HCT116 (cell line): ENCODE measurements at regions not wholly inside any gene's neighbourhood (a gene's known extent, or its start where the extent isn't known, plus 50 kb on each side); places are given as distances from the start of the nearest gene placed in this dataset.
A peak's percentile ranks its signal among the peaks of the same experiment; 100 is the strongest.

ENCODE experiments used
- ATAC-seq: fragments of 200-7000 bp; cut with Tn5 transposase; 2 replicates; pipeline ENCODE4 v1.9.1; 2020; ENCODE audit warnings: mild to moderate bottlenecking, moderate library complexity
- BruUV-seq: library from RNA; stranded (reverse); fragments of 400-500 nt; replicated peaks from 2 replicates; lab custom pipeline; 2021; lab: Mats Ljungman, UMichigan
- CTCF ChIA-PET: fragments of 300-600 bp; sonication (Branson Sonifier 250); formaldehyde crosslinking; loops from one replicate; lab custom pipeline; 2021; ENCODE audit warnings: antibody characterized with exemption; lab: Charles Lee
- POLR2A ChIA-PET: fragments of 300-600, 350-600 bp; sonication (Branson Sonifier 250); formaldehyde crosslinking; loops from one replicate; lab custom pipeline; 2021; ENCODE audit warnings: antibody characterized with exemption; lab: Charles Lee
- RAD21 ChIA-PET, 2 experiments: fragments of 300-600 bp; sonication (Branson Sonifier 250); formaldehyde crosslinking; loops; one replicate each; lab custom pipeline; 2023; ENCODE audit warnings: low total read pairs in 2 of 2; ENCODE audit not compliant: uncharacterized antibody in 2 of 2, unreplicated experiment in 2 of 2, low non-redundant PET in 1 of 2; lab: Charles Lee
- DNase-seq: peaks from one replicate; pipeline ENCODE4 v3.0.0-alpha.2; 2010; ENCODE audit warnings: low read depth, low spot score
- H2AFZ ChIP-seq: fragments of 200-600 bp; shearing (Covaris generic), sonication (generic); 2 replicates; pipeline ENCODE4 v1.6.1; 2017; ENCODE audit warnings: low read depth, mixed run types, mixed read lengths, antibody characterized with exemption, low read length; ENCODE audit not compliant: poor library complexity, severe bottlenecking
- H3K27ac ChIP-seq: 2 replicates; pipeline ENCODE4 v1.5.1; 2012; ENCODE audit warnings: low read depth, low read length
- H3K27me3 ChIP-seq: fragments of 200-600 bp; sonication (generic); 2 replicates; pipeline ENCODE4 v1.6.1; 2016; ENCODE audit warnings: mixed run types, low read length, mixed read lengths; ENCODE audit not compliant: insufficient read depth
- H3K36me3 ChIP-seq, 2 experiments: fragments of 200-500 bp in 1 of 2; fragments of 200-600 bp in 1 of 2; sonication (Bioruptor generic) in 1 of 2; sonication (generic) in 1 of 2; 2 replicates each; pipeline versions ENCODE4 v1.5.1 to v1.6.1; 2014 to 2016; ENCODE audit warnings: low read length in 2 of 2, inconsistent platforms in 1 of 2, mixed read lengths in 1 of 2, mixed run types in 1 of 2; ENCODE audit not compliant: insufficient read depth in 2 of 2, control insufficient read depth in 1 of 2
- H3K4me1 ChIP-seq, 2 experiments: fragments of 200-600 bp in 1 of 2; sonication (generic) in 1 of 2; 2 replicates each; pipeline versions ENCODE4 v1.5.1 to v1.6.1; 2012 to 2017; ENCODE audit warnings: low read length in 2 of 2, inconsistent platforms in 1 of 2, mild to moderate bottlenecking in 1 of 2, mixed read lengths in 1 of 2, mixed run types in 1 of 2, moderate library complexity in 1 of 2; ENCODE audit not compliant: insufficient read depth in 2 of 2, control insufficient read depth in 1 of 2
- H3K4me2 ChIP-seq: fragments of 200-600 bp; sonication (generic); 2 replicates; pipeline ENCODE4 v1.6.1; 2017; ENCODE audit warnings: mixed run types, low read length, mixed read lengths
- H3K4me3 ChIP-seq, 2 experiments: fragments of 200-600 bp in 1 of 2; sonication (generic) in 1 of 2; replicated peaks in 1 of 2; 2 replicates each; pipeline ENCODE4 v1.5.1; 2011 to 2016; ENCODE audit warnings: low read length in 2 of 2, control low read depth in 1 of 2, low read depth in 1 of 2, mild to moderate bottlenecking in 1 of 2, mixed read lengths in 1 of 2, mixed run types in 1 of 2
- H3K79me2 ChIP-seq: fragments of 200-600 bp; sonication (generic); 2 replicates; pipeline ENCODE4 v1.6.1; 2017; ENCODE audit warnings: mild to moderate bottlenecking, mixed run types, low read length, moderate library complexity, mixed read lengths; ENCODE audit not compliant: insufficient read depth
- H3K9ac ChIP-seq: fragments of 200-600 bp; sonication (generic); 2 replicates; pipeline ENCODE4 v1.6.1; 2016; ENCODE audit warnings: low read length, mixed read lengths
- H3K9me2 ChIP-seq: fragments of 200-600 bp; sonication (generic), shearing (Covaris generic); 2 replicates; pipeline ENCODE4 v1.6.1; 2017; ENCODE audit warnings: mixed run types, mild to moderate bottlenecking, moderate library complexity; ENCODE audit not compliant: insufficient read depth
- H3K9me3 ChIP-seq, 2 experiments: fragments of 200-500 bp in 1 of 2; fragments of 200-600 bp in 1 of 2; sonication (Bioruptor generic) in 1 of 2; sonication (generic) in 1 of 2; 2 replicates each; pipeline ENCODE4 v1.6.1; 2014 to 2017; ENCODE audit warnings: low read length in 2 of 2, mixed read lengths in 2 of 2, inconsistent platforms in 1 of 2, low read depth in 1 of 2, mild to moderate bottlenecking in 1 of 2, mixed run types in 1 of 2, moderate library complexity in 1 of 2; ENCODE audit not compliant: control insufficient read depth in 1 of 2, insufficient read depth in 1 of 2
- H4K20me1 ChIP-seq: fragments of 200-600 bp; sonication (generic), shearing (Covaris generic); 2 replicates; pipeline ENCODE4 v1.6.1; 2017; ENCODE audit warnings: mixed run types, mild to moderate bottlenecking, moderate library complexity; ENCODE audit not compliant: insufficient read depth
- CBX3 ChIP-seq: IDR thresholded peaks from 2 replicates; pipeline ENCODE4 v1.6.1; 2012; ENCODE audit warnings: low read depth
- CEBPB ChIP-seq: IDR thresholded peaks from 2 replicates; pipeline ENCODE4 v1.6.1; 2012; ENCODE audit warnings: low read depth
- CTCF ChIP-seq, 3 experiments: fragments of 200-600 bp in 1 of 3; sonication (generic) in 1 of 3; IDR thresholded peaks in 2 of 3; conservative IDR thresholded peaks in 1 of 3; 2 replicates each; pipeline ENCODE4 v1.5.1; 2012 to 2017; ENCODE audit warnings: low read depth in 2 of 3, low read length in 2 of 3, antibody characterized with exemption in 1 of 3, borderline replicate concordance in 1 of 3, control low read depth in 1 of 3, mild to moderate bottlenecking in 1 of 3, mixed read lengths in 1 of 3, mixed run types in 1 of 3, moderate library complexity in 1 of 3; ENCODE audit not compliant: insufficient read depth in 1 of 3
- EZH2phosphoT487 ChIP-seq: fragments of 200-600 bp; IDR thresholded peaks from 2 replicates; pipeline ENCODE4 v1.6.1; 2018; ENCODE audit warnings: antibody characterized with exemption, borderline replicate concordance
- POLR2AphosphoS5 ChIP-seq: IDR thresholded peaks from 2 replicates; pipeline ENCODE4 v1.6.1; 2011; ENCODE audit warnings: mild to moderate bottlenecking, low read depth, low read length, moderate library complexity
- RAD21 ChIP-seq: IDR thresholded peaks from 2 replicates; pipeline ENCODE4 v1.6.1; 2012; ENCODE audit warnings: low read depth, mild to moderate bottlenecking
- SP1 ChIP-seq: IDR thresholded peaks from 2 replicates; pipeline ENCODE4 v1.6.1; 2012; ENCODE audit warnings: low read depth
- SRF ChIP-seq: IDR thresholded peaks from 2 replicates; pipeline ENCODE4 v1.6.1; 2012; ENCODE audit warnings: low read depth
- TCF7L2 ChIP-seq: IDR thresholded peaks from 2 replicates; pipeline ENCODE4 v1.7.0; 2011; ENCODE audit warnings: borderline replicate concordance, inconsistent platforms; ENCODE audit not compliant: insufficient read depth, insufficient read length; ENCODE audit errors: extremely low read depth
- intact Hi-C: fragments of 100-400 bp; cut with micrococcal nuclease; formaldehyde crosslinking; loops from 2 replicates; pipeline ENCODE4 v1.10.0; 2022
- TF ChIP-seq, protein P1 (sequence below): IDR thresholded peaks from 2 replicates; pipeline ENCODE4 v1.6.1; 2012

DNA sequence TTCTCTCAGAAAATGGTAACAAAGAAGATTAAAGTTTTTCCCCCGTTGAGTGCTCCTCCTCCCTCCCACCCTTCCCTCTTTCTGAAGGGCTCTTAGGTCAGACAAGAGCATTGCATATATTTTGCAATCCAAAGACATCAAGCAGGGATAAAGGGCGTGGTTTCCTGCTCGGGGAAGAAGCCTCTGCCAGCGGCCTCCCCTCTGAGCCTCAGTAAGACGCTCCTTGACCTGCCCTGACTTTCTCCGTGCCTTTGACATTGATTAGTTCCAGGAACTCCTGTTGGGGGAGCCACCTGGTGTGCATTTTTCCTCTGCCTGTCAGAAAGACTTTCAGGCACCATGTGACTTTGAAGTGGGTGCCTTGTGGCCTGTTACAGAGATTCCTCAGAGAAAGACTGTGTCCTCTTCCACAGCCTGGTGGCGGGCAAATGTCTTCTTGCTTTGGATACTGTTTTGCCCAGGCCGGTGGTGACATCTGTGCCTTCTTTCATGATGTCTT is 87.2 kb upstream of the TBL1XR1 start:
- Histone ChIP-seq H3K4me1 (peaks cover 37 to 41% of the 10 kb centered on the region in 2 experiments), H3K9ac (peak overlapping the region; percentile 18; the same call in 1 of the 2 replicates), H3K27me3 (no peaks in the 10 kb centered on the region), H3K9me3 (no peaks in the 10 kb centered on the region), H3K9me2 (no peaks in the 10 kb centered on the region), H4K20me1 (no peaks in the 10 kb centered on the region), H3K36me3 (no peaks in the 10 kb centered on the region), H3K27ac (peak overlapping the region; percentile 42), H3K4me3 (peak overlapping the region in 1 of 2 experiments; percentile 0; a peak in 1 of 4 replicates), H3K79me2 (no peaks in the 10 kb centered on the region), H2AFZ (peak overlapping the region; percentile 51), H3K4me2 (peak overlapping the region; percentile 67)
- TF ChIP-seq RAD21 (no peak), POLR2AphosphoS5 (no peak), EZH2phosphoT487 (no peak), SP1 (peak; percentile 49; the same call in 1 of the 2 replicates), CEBPB (peak; percentile 76), SRF (no peak), TCF7L2 (peak; percentile 87), CTCF (IDR thresholded peaks at IDR 0.05 in 2 of 3, conservative IDR thresholded peaks at IDR 0.05 in 1 of 3; ENCODE audit: borderline replicate concordance in 1 of 3, insufficient read depth in 1 of 3, low read depth in 2 of 3, low read length in 2 of 3) (peak in 1 of 3 experiments; percentile 37; a peak in 2 of 6 replicates), CBX3 (peak; percentile 69; the same call in 1 of the 2 replicates)
- TF ChIP-seq, protein P1, sequence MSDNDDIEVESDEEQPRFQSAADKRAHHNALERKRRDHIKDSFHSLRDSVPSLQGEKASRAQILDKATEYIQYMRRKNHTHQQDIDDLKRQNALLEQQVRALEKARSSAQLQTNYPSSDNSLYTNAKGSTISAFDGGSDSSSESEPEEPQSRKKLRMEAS: peak; percentile 75
- no TSS peak for BruUV-seq
- POLR2A ChIA-PET: interaction anchor here (1.6 kb wide), 1 partner anchor 74 kb away, joined by 6 read pairs; no protein-coding TSS in a partner anchor
- CTCF ChIA-PET: no interaction called here
- intact Hi-C loops: loop anchor here (2.0 kb wide), 2 partner anchors 60 to 74 kb away; no protein-coding TSS in a partner anchor
- RAD21 ChIA-PET: no interaction called here
- peak; percentile 71 for DNase-seq
- peak; percentile 86 for ATAC-seq
